HG02981 (cell line): ENCODE measurements at regions not wholly inside any gene's neighbourhood (a gene's known extent, or its start where the extent isn't known, plus 50 kb on each side); places are given as distances from the start of the nearest gene placed in this dataset.
"Not testable (repeated sequence)": the region's sequence is repeated elsewhere in the genome, so short reads cannot be mapped to it uniquely, and the experiment has no call there.

ENCODE experiments used
- ATAC-seq: cut with Tn5 transposase; IDR thresholded peaks from one replicate; pipeline ENCODE4 v1.9.1; 2021; ENCODE audit warnings: mild to moderate bottlenecking, moderate library complexity; ENCODE audit not compliant: unreplicated experiment

GRCh38 chr3:31314258-31314657 is 218.5 kb upstream of the STT3B start:
- no peak for ATAC-seq

DNA sequence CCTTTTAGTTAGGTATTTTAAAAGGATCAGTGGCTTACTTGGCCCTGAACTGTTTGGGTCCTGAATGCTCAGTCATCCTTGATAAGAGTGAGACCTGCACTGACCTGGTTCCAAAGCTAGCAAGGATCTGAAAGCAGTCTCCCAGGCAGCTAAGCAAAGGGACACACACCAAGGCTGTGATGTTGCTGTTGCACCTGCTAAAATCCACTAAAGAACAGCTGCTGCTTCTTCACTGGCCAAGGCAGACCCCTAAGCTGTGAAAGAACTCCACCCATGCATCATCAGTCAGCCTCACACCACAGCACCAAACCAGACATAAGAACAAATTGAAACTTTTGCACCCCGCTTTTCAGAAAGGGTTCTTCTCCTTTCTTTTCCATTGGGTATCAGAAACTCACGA is 213.4 kb upstream of the STT3B start:
- ATAC-seq = no peak

DNA sequence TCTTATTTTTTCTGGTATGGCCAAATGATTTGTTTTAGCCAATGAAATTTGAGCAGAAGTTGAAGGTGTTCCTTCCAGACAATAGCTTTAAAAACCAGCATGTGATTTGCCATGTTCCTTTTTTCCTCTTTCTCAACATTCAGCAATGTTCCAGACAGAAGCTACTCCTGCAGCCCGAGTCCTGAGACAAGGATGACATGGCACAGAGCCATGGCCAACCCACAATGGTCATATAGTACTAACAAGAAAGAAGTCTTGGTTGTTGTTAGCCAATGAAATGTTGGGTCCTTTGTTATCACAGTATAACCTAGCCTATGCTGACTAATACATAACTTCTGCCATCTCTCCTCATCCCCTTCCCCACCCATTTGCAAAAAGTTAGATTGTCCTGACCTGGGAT is 211.1 kb upstream of the STT3B start:
- no peak for ATAC-seq

GRCh38 chr3:31322460-31322859 is 210.3 kb upstream of the STT3B start:
- no peak for ATAC-seq

DNA sequence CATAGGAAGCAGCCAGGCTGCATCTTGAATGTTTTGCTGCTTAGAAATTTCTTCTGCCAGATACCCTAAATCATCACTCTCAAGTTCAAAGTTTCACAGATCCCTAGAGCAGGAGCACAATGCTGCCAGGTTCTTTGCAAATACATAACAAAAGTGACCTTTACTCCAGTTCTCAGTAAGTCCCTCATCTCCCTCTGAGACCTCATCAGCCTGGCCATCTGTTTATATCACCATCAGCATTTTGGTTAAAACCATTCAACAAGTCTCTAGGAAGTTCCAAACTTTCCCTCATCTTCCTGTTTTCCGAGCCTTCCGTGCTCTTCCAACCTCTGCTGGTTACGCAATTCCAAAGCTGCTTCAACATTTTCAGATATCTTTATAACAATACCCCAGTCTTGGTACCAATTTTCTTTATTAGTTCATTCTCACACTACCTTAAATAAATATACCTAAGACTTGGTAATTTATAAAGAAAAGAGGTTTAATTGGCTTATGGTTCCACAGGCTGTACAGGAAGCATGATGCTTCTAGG is 204.8 kb upstream of the STT3B start:
- not testable (repeated sequence) for ATAC-seq

DNA sequence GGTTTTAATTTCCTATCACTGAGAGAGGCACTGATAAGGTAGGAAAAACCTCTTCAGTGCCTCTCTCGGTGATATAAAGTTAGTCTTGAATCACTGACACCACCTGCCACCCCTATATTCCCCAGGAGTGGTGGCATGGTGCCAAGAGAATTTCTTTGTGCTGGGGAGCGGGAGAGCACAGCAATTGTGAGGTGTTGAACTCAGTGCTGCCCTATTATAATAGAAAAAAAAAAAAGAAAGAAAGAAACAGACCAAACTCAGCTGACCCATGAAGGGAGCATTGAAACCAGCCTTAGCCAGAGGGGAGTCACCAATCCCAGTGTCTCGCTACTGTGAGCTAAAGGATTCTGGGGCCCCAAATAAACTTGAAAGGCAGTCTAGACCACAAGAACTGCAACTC is 201.4 kb upstream of the STT3B start:
- no peak for ATAC-seq

DNA sequence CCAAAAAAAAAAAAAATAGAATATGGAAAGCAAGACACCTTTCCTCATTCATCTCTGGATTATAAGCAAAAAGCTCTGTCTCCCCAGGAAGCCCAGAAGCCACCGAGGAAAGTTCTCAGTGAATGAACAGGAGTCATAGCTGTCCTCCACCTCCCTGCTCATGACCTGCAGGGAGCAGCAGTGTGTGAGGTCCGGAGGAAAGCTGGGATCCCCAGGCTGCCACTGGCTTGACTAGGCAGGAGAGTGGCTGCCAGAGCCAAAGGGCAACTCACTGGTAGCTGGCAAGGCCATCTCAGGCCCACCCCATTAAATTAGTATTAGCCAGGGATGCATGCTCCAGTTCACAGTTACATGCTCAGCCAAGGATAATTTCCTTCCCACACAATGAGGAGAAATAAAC is 191.6 kb upstream of the STT3B start:
- no peak for ATAC-seq

- ATAC-seq = no peak
Measured at GRCh38 chr3:31343075-31343474, 189.7 kb upstream of the STT3B start.

DNA sequence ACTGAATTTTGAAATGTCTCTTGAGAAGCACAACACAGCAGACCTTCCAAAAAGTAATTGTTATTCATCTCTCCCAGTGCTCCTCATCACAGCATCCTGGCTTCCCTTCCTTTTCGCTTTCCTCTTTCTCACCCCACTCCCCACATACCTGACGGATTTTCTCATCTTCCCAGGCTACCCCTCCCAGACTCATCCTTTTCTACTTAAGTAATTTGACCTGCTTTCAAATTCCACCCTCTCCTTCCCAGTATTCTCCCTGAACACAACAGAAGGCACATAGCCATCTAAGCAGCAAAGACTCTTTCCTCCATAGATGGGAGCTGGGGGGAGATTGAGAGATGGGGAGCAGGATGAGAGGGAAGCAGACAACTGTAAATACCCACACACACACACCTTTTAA is 187.1 kb upstream of the STT3B start:
- ATAC-seq = no peak

DNA sequence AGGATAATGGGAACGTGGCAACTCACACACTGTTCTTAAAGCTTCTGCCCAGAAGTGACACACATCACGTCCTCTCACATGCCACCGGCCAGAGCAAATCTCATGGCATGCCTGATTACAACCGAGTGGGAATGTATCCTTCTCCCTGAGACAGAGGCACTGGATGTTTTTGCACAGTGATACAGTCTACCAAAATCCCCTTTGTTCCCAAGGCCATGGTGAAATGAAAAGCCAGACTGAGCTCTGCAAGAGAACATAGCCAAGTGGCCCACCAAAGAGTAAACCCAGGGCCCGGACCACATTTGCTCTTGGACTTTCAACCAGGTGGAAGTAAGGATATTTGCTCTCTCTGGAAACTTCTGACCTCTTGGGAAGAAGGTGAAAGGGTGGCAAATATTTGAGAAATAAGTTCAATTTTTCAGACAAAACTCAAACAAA is 186.2 kb upstream of the STT3B start:
- ATAC-seq = no peak

DNA sequence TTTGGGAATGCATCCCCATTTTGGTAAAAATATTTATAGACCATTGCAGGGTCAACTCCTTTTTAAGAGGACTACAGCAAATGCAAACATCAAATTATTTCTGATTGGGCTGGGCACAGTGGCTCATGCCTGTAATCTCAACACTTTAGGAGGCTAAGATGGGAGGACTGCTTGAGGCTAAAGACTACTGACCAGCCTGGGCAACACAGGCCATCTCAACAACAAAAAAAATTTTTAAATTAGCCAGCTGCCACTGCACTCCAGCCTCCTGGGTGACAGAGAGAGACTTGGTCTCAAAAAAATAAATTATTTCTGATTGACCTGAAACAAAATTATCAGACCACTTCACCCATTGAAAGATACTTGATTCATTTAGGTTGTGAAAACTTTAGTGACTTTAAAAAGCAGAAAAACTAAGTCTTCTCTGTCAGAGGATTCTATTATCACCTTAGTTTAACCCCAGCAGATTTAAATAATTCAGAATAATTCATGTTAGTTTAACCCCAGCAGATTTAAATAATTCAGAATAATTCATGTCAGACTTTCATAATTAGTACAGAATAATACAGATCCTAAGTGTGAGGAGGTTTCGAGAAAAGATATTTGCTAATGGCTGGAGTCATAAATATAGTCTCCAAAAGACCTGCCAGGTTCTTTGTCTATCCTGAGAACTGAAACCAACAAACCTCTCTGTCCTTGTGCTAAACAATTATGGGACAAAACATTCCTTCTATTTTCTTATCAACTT is 183.6 kb upstream of the STT3B start:
- no peak for ATAC-seq

- ATAC-seq = no peak
Measured at GRCh38 chr3:31350307-31350706, 182.4 kb upstream of the STT3B start.

- ATAC-seq = no peak
Measured at GRCh38 chr3:31352331-31352730, 180.4 kb upstream of the STT3B start.

GRCh38 chr3:31353166-31353565 is 179.6 kb upstream of the STT3B start:
- no peak for ATAC-seq

GRCh38 chr3:31354373-31354772 is 178.4 kb upstream of the STT3B start:
- no peak for ATAC-seq

DNA sequence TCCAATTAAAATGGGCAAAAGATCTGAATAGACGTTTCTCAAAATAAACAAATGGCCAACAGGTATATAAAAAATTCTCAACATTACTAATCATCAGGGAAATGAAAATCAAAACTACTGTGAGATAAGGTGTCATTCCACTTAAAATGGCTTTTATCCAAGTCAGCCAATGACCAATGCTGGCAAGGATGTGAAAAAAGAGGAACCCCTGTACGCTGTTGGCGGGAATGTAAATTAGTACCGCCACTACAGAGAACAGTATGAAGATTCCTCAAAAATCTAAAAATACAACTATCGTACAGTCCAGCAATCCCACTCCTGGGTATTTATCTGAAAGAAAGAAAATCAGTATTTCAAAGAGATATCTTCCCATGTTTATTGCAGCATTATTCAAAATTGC is 176.9 kb upstream of the STT3B start:
- no peak for ATAC-seq

- ATAC-seq = no peak
Measured at GRCh38 chr3:31356941-31357340, 175.8 kb upstream of the STT3B start.

- no peak for ATAC-seq
Measured at GRCh38 chr3:31357451-31357850, 175.3 kb upstream of the STT3B start.

GRCh38 chr3:31358473-31359070 is 174.2 kb upstream of the STT3B start:
- ATAC-seq = no peak

DNA sequence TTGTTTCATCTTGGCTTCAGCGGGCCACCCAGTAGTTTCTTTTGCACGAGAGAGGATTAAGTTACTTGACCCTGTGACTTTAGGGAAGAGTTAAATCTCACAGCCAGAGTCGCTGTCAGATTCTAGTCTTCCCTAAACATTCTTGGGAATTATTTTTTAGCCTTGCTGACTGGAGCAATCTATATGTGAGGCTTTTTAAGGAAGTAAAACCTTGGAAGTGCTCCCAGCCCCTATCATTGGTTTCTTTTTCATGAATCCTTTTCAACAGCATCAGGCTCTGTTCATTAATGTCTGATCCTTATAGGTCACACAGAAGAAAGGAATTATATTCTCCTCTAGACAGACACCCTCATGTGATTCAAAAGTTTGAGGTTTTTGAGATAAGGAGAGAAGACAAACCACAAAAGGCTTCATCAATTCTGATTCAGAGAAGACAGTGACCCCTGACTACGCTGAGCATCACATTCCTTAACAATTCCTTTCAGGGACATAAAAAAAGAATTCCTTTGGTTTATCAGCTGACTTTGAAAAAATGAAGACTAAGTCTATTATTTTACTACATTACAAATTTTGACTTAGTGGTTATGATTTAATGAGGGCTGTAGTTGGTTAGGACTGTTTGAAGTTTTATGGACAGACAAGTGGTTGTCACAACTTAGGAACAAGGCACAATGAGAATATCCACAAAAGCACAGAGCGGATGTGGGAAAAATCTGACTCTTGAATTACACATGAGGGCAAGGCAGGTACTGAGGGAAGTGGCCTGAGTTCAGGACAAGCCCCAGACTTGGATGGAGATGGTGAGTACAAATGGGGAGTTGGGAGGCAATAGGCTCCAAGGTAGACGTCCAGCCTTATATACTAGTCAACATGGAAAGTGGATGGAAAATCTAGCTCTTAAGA is 171.1 kb upstream of the STT3B start:
- ATAC-seq = no peak

DNA sequence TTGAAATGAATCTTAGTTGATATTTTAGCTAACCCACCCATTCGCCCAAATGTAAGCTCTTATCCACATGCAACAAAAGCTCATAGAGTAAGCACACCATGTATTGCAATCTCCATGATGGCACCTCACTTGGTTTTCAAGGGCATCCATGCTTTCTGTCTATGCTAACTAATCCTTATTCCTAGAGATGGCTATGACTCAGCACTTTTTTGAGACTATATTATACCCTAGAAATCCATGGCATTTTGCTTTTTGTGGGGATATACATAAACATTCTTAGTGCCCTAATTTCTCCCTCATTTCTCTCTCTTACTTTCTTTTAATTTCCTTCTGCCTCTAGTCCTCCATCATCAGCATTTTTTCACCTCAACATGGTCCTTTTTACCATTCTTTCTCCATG is 168.5 kb upstream of the STT3B start:
- no peak for ATAC-seq

GRCh38 chr3:31364711-31365110 is 168.0 kb upstream of the STT3B start:
- ATAC-seq = no peak
